ENCODE measurements at regions not wholly inside any gene's neighbourhood (a gene's known extent, or its start where the extent isn't known, plus 50 kb on each side); places are given as distances from the start of the nearest gene placed in this dataset.

- H3K4me1 ChIP-seq (ENCODE audit: control insufficient read depth, insufficient read depth, low read length), result peaks cover 2% of the 10 kb centered on the region
- POLR2A ChIA-PET, result interaction anchor here (1.6 kb wide), 1 partner anchor 180 kb away, joined by 4 read pairs; no protein-coding TSS in a partner anchor
- H3K36me3 ChIP-seq (ENCODE audit: control insufficient read depth in 2 of 2, insufficient read depth in 1 of 2, low read length in 2 of 2), result no peaks in the 10 kb centered on the region
- H3K4me3 ChIP-seq (ENCODE audit: low read depth, low read length), result no peak overlapping the region
- CTCF ChIA-PET, result interaction anchor here (1.4 kb wide), 1 partner anchor 143 kb away, joined by 3 read pairs; no protein-coding TSS in a partner anchor
- H3K9me3 ChIP-seq (ENCODE audit: control insufficient read depth, insufficient read depth, low read depth, low read length), result no peaks in the 10 kb centered on the region
- TF ChIP-seq KLF16 (tag by site-specific recombination; IDR thresholded peaks at IDR 0.05) (no peak), ZNF19 (tag by site-specific recombination; IDR thresholded peaks at IDR 0.05; ENCODE audit: low read depth) (no peak), OSR2 (tag by site-specific recombination; IDR thresholded peaks at IDR 0.05) (no peak), ZNF362 (tag by site-specific recombination; IDR thresholded peaks at IDR 0.05) (no peak), ZNF623 (tag by site-specific recombination; IDR thresholded peaks at IDR 0.05) (peak; percentile 44)
- no peak overlapping the region for H3K27ac ChIP-seq (ENCODE audit: extremely low read depth, low read depth, low read length)
Observed at GRCh38 chr9:129316281-129317030, 138.4 kb upstream of the IER5L start.

- Histone ChIP-seq H3K9me3 (ENCODE audit: control insufficient read depth, insufficient read depth, low read depth, low read length) (no peaks in the 10 kb centered on the region), H3K4me1 (ENCODE audit: control insufficient read depth, insufficient read depth, low read length) (no peaks in the 10 kb centered on the region), H3K27ac (ENCODE audit: extremely low read depth, low read depth, low read length) (no peak overlapping the region), H3K36me3 (ENCODE audit: control insufficient read depth in 2 of 2, insufficient read depth in 1 of 2, low read length in 2 of 2) (no peaks in the 10 kb centered on the region), H3K4me3 (ENCODE audit: low read depth, low read length) (no peak overlapping the region)
- TF ChIP-seq SCRT1 (tag by site-specific recombination; IDR thresholded peaks at IDR 0.05; ENCODE audit: borderline replicate concordance), result no peak
- TF ChIP-seq ZNF768 (tag by site-specific recombination; IDR thresholded peaks at IDR 0.05), result no peak
- TF ChIP-seq ZNF211 (tag by site-specific recombination; IDR thresholded peaks at IDR 0.05; ENCODE audit: low read depth), result no peak
- TF ChIP-seq ZNF350 (tag by site-specific recombination; IDR thresholded peaks at IDR 0.05), result no peak
- TF ChIP-seq ZNF266 (tag by site-specific recombination; IDR thresholded peaks at IDR 0.05; ENCODE audit: low read depth), result no peak
- no peak for TF ChIP-seq ZSCAN16 (tag by site-specific recombination; IDR thresholded peaks at IDR 0.05)
- TF ChIP-seq KLF16 (tag by site-specific recombination; IDR thresholded peaks at IDR 0.05), result no peak
- TF ChIP-seq SCRT2 (tag by site-specific recombination; IDR thresholded peaks at IDR 0.05), result no peak
- no peak for TF ChIP-seq ZNF600 (tag by site-specific recombination; IDR thresholded peaks at IDR 0.05)
- TF ChIP-seq ZNF202 (tag by site-specific recombination; IDR thresholded peaks at IDR 0.05; ENCODE audit: borderline replicate concordance), result no peak
- TF ChIP-seq ZNF830 (tag by site-specific recombination; IDR thresholded peaks at IDR 0.05; ENCODE audit: low read depth), result no peak
- TF ChIP-seq ZNF785 (tag by site-specific recombination; IDR thresholded peaks at IDR 0.05), result no peak
- no peak for TF ChIP-seq ZXDB (tag by site-specific recombination; IDR thresholded peaks at IDR 0.05)
- POLR2A ChIA-PET, result interaction anchor here (1.0 kb wide), 1 partner anchor 135 kb away, joined by 4 read pairs; the partner anchor contains the start of gene IER5L
- CTCF ChIA-PET, result no interaction called here
Observed at GRCh38 chr9:129313331-129313955, 135.4 kb upstream of the IER5L start.

- ChIA-PET POLR2A (interaction anchor here (0.9 to 1.0 kb wide), 2 partner anchors 22 to 134 kb away, joined by 3 to 4 read pairs; partner anchors contain the start of gene IER5L), CTCF (no interaction called here)
- no peak overlapping the region for H3K4me3 ChIP-seq (ENCODE audit: low read depth, low read length)
- no peak overlapping the region for H3K27ac ChIP-seq (ENCODE audit: extremely low read depth, low read depth, low read length)
- no peaks in the 10 kb centered on the region for H3K36me3 ChIP-seq (ENCODE audit: control insufficient read depth in 2 of 2, insufficient read depth in 1 of 2, low read length in 2 of 2)
- H3K9me3 ChIP-seq (ENCODE audit: control insufficient read depth, insufficient read depth, low read depth, low read length), result no peaks in the 10 kb centered on the region
- TF ChIP-seq ZNF677 (tag by site-specific recombination; IDR thresholded peaks at IDR 0.05) (no peak), ZIC2 (tag by site-specific recombination; IDR thresholded peaks at IDR 0.05) (peak; percentile 72), GLIS1 (tag by site-specific recombination; IDR thresholded peaks at IDR 0.05) (peak; percentile 17; the same call in 1 of the 2 replicates)
- no peaks in the 10 kb centered on the region for H3K4me1 ChIP-seq (ENCODE audit: control insufficient read depth, insufficient read depth, low read length)
Observed at GRCh38 chr9:129312251-129313122, 134.4 kb upstream of the IER5L start.
